T47D (cell line): ENCODE measurements at regions not wholly inside any gene's neighbourhood (a gene's known extent, or its start where the extent isn't known, plus 50 kb on each side); places are given as distances from the start of the nearest gene placed in this dataset.
A peak's percentile ranks its signal among the peaks of the same experiment; 100 is the strongest.

Experiments used
- DNase-seq, 2 experiments: peaks; one replicate each; pipeline versions ENCODE4 v3.0.0 to v3.0.0-alpha.2; 2011 to 2012; ENCODE audit warnings: low read depth in 1 of 2, low spot score in 1 of 2
- JUND ChIP-seq: IDR thresholded peaks from 2 replicates; pipeline ENCODE4 v1.6.1; 2012; ENCODE audit warnings: low read depth
- in situ Hi-C: cut with HindIII; loops from 2 replicates; pipeline ENCODE4 v1.10.0; 2016; ENCODE audit warnings: low sequenced_read_pairs, low pct_unique_long_range_greater_than_20kb

DNA sequence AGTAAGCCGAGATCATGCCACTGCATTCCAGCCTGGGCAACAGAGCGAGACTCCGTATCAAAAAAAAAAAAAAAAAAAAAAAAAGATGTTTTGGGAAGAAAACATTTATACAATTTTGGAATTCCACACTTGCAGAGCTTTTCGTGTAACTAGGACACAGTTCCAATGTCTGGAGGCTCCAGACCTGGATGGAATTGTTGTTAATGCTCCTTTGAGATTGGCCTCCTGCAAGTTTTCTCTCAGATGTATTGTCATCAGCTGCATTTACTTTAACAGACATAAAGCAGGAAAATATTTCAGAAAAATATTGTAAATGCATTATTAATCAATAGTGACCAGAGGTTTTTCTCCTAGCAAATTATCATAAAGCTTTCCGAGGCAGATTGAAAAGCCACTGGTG is 124.1 kb downstream of the RBM43 start:
- in situ Hi-C loops: no loop called here
- no peak for TF ChIP-seq JUND
- no peak for DNase-seq

DNA sequence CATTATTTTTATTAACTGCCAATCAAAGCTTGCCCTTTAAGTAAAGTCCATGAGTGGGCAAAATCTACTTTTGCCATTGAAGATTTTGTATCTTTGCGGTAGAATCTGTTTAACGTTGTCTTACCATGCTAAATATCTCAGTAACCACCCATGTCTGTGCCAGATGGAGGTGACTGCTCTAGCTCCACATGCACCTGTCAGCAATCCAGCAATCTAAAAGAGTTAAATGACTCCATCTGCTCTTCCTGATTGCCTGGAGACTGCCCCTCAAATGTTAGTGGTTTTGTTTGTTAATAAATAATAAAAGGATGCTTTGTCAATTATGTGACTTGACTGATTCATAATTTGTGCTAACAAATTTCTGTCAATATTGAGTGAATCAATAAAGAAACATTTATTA is 141.7 kb downstream of the RBM43 start:
- DNase-seq: no peak
- TF ChIP-seq JUND: no peak
- in situ Hi-C loops: no loop called here

DNA sequence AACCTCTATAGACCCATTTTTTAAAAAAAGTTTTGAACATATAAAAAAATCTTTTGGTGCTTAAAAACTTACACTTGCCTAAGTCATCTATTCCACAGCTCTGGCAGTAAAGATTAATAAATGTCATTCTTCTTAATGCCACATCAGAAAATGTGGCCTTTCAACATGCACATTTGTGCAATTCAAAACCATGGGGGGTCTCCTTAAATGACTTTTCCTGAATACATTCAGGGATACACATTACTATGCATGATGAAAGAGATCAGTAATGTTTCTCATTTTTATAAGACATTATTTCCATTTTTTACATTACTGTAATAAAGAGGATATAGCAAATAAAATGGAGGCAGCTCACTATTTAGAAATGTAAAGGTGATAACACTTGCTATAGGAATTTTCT is 142.3 kb downstream of the RBM43 start:
- TF ChIP-seq JUND: no peak
- in situ Hi-C loops: no loop called here
- no peak for DNase-seq

DNA sequence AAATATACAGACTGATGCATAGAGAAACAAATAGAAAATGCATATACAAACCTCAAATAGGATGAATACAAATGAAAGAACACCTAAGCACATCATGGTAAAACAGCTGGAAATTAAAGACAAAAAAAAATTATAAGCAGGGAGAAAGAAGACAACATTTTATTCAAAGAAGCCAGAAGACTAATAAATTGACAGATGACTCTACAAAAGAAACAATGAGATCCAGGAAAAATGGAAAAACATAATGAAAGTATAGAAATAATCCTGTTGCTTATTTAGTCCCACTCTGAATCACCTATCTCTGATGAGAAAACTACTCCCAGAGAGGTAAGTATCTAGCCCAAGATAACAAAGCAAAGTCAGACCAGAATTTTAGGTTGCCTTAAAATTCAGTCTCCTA is 143.4 kb downstream of the RBM43 start:
- in situ Hi-C loops: no loop called here
- no peak for DNase-seq
- TF ChIP-seq JUND: no peak

DNA sequence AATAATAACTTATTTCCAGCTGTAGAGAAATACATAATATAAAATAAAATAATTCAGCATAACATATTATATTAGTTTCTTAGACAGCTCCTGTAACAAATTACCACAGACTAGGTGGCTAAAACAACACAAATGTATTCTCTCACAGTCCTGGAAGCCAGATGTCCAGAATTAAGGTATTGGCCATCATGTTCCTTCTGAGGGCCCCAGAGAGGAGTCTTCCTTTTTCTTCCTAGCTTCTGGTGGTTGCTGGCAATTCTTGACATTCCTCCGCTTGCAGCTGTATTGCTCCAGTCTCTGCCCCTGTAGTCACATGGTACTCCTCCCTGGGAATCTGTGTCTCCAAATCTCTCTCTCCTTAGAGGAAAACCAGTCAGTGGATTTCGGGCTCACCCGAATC is 146.8 kb downstream of the RBM43 start:
- no peak for DNase-seq
- in situ Hi-C loops: no loop called here
- TF ChIP-seq JUND: no peak

DNA sequence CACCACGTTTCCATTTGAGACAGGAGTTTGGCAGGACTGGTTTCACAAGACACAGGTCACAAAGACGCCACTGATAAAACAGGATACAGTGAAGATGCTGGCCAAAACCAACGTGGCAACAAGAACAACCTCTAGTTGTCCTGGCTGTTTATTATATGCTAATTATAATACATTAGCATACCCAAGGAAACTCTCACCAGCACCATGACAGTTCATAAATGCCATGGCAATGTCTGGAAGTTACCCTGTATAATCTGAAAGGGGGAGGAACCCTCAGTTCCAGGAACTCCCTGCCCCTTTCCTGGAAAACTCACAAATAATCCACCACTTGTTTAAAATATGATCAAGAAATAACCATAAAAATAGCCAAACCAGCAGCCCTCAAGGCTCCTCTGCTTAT is 148.3 kb downstream of the RBM43 start:
- TF ChIP-seq JUND: no peak
- no peak for DNase-seq
- in situ Hi-C loops: no loop called here

DNA sequence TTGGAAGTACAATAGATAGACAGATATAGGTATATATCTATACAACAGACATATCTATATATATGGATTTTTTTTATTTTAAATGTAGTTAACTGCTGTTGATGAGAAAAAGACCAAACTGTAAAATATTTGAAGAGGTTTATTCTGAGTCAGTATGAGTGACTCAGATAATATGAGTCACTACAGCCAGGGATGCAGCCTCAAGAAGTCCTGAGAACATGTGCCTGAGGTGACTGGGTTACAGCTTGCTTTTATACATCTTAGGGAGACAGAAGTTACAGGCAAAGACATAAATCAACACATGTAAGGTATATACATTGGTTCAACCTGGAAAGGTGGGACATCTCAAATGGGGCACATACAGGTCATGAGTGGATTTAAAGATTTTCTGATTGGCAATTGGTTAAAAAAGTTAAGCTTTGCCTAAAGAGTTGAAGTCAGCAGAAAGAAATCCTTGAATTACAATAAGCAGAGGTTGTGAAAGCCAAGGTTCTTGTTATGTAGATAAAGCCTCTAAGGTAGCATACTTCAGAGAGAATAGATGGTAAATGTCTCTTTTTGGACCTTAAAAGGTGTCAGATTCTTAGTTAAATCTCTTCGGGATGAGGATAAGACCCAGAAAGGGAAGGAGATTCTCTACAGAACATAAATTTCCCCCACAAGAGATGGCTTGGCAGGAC is 149.9 kb downstream of the RBM43 start:
- no peak for TF ChIP-seq JUND
- in situ Hi-C loops: no loop called here
- DNase-seq: no peak

DNA sequence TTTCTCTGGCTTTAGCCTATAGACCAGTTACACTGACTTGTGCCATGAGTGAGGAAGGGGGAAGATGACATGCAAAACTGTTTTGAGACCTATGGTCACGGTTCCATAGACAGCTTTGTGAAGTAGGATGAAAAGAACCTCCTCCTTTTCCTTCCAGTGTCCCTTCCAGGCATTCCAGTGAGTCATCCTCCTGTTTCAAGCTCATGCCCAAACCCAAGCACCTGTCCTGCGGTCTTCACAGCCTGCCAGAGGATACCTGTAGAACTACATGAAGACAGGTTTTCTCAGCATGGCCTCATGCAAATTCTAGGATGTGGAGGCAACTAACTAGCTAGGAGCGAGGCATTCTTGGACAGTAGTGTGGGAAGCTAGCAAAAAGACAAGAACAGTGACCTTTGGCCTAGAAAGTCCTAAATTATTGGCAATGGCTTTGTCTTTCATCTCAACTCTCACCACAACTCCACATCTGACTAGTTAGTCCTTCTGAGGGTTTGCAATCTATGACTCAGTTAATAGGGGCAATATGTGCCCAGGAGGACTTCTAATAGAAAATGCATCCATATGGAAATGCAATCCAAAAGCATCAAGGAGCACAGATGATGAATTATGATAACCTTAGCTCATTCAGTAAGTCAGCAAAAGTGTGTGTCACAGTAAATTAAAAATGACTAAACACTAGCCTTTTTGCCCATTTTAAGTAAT is 154.7 kb downstream of the RBM43 start:
- DNase-seq: peak in 1 of 2 experiments; percentile 9
- in situ Hi-C loops: no loop called here
- TF ChIP-seq JUND: no peak

DNA sequence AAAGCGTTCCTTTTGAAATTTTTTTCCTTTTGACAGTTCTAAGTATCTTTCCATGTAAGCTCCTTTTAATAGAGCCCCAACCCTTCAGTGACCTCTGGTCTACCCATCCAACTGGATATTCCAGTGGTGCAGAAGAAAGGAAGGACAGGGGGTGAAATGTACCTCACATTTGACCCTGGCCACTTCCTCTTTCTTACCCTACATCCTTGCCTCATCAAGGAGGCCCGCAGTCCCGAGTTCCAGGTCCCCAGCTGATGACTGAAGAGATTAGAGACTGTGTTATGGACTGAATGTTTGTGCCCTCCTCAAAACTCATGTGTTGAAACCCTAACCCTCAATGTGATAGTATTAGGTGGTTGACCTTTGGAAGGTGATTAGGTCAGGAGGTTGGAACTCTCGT is 158.1 kb downstream of the RBM43 start:
- DNase-seq: no peak
- in situ Hi-C loops: no loop called here
- no peak for TF ChIP-seq JUND

DNA sequence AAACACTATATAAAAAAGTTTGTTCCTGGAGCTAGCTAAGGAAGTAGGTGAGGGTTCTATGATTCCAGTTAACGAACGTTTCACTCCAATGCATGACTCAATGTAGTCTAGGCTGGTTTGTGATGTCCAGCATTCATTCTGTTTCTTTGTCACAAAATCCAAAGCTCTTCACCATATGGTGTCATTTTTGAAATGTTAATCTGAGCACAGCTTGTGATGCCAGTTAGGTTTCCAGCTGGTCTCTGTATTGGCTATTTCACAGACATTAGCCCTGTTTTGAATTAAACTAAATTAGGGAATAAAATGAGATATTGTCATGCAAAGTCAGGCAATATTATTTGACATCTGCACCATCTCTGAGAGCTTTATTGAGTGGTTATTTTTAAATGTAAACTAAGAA is 159.4 kb downstream of the RBM43 start:
- no peak for DNase-seq
- in situ Hi-C loops: no loop called here
- TF ChIP-seq JUND: no peak

DNA sequence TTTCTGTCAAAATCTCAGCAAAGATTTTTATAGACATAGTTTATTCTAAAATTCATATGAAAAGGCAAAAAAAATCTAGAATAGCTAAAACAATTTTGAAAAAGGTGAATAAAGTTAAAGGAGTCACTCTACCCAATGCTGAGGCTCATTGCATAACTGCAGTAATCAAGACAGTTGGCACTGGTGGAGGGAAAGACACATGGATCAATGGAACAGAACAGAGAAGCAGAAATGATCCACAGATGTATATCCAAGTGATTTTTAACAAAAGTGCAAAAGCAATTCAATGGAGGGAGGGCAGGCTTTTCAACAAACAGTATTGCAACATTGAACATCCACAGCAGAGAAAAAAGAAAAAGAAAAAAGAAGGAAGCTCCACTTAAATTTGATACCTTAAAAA is 162.8 kb downstream of the RBM43 start:
- in situ Hi-C loops: no loop called here
- no peak for DNase-seq
- no peak for TF ChIP-seq JUND

DNA sequence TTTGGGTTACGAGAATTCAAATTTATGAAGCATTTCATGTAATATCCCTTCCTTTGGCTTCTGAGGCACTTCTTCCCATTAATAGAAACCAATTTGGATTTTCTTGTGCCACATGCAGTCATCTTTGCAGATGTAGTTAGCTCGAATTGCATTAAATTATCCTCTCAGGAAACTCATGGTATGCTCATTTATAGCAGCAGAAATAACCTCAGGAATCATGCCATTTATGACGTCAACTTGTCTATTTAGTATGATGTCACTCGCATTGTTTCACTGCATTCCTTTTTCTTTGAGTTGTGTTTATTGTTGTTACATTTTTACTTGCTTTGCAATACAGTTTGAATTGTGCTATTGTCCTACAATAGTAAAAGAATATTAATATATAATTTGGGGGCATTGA is 163.8 kb downstream of the RBM43 start:
- in situ Hi-C loops: no loop called here
- DNase-seq: no peak
- TF ChIP-seq JUND: no peak

DNA sequence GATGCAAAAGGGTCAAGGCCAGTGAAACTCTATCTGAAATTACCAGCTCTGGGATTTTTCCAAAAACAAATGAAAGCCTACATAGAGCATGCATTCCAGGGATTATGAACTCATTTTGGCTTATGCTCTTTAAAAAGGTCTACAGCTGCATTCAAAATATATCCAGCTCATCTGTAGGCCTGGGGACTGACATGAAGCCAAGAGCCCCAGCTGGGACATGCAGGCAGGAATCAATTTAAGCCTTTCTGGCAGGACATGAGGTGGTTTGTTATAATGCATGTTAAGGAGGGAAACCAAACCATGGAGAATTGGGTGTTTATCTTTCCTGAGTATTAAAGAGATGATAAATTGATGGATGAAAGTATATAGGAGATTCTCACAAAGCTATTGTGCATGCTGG is 164.5 kb downstream of the RBM43 start:
- no peak for TF ChIP-seq JUND
- DNase-seq: no peak
- in situ Hi-C loops: no loop called here

DNA sequence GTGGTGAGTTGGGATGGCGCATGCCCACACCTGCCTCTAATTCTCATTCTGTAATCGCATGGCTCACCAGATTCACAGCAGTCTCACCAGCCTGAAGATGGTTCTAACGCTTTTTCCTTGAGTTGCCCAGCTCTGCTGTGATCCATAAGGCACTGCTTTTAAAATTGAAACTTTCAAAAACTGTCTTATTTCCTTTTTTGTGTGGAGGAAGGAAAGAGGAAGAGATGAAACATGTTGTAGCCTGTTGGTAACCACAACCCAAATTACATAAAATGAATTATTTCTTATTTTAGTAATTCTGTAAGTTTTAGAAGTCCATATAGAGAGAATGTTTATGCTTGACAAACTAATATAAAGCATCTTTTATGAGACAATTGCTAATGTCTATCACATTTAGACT is 165.4 kb downstream of the RBM43 start:
- no peak for TF ChIP-seq JUND
- DNase-seq: no peak
- in situ Hi-C loops: no loop called here
